Loucy (cell line): ENCODE measurements at regions not wholly inside any gene's neighbourhood (a gene's known extent, or its start where the extent isn't known, plus 50 kb on each side); places are given as distances from the start of the nearest gene placed in this dataset.

Experiments used
- CTCF ChIP-seq: fragments of 200-600 bp; sonication (generic); conservative IDR thresholded peaks from 2 replicates; pipeline ENCODE4 v1.5.1; 2014; ENCODE audit warnings: mild to moderate bottlenecking, antibody characterized with exemption, low read length
- EZH2phosphoT487 ChIP-seq: fragments of 200-600 bp; IDR thresholded peaks from 2 replicates; pipeline ENCODE4 v1.6.1; 2018; ENCODE audit warnings: antibody characterized with exemption, mild to moderate bottlenecking, moderate library complexity, borderline replicate concordance

- TF ChIP-seq CTCF (no peak), EZH2phosphoT487 (no peak)
Measured at GRCh38 chr13:103324641-103325040, 258.4 kb upstream of the SLC10A2 start.
